HL-60 (cell line): ENCODE measurements at regions not wholly inside any gene's neighbourhood (a gene's known extent, or its start where the extent isn't known, plus 50 kb on each side); places are given as distances from the start of the nearest gene placed in this dataset.

Experiments
- DNase-seq, 2 experiments: peaks; one replicate each; pipeline ENCODE4 v3.0.0-alpha.2; 2010 to 2020; ENCODE audit warnings: low read depth in 1 of 2, low spot score in 1 of 2
- H3K27ac ChIP-seq: fragments of 250-450 bp; sonication (Bioruptor Pico); replicated peaks from 2 replicates; pipeline ENCODE4 v1.5.1; 2020; ENCODE audit warnings: mild to moderate bottlenecking, moderate library complexity
- H3K27me3 ChIP-seq: fragments of 250-450 bp; sonication (Bioruptor Pico); 2 replicates; pipeline ENCODE4 v1.5.1; 2021; ENCODE audit warnings: mild to moderate bottlenecking, moderate library complexity; ENCODE audit not compliant: insufficient read depth, poor library complexity, severe bottlenecking
- H3K4me3 ChIP-seq: replicated peaks from 2 replicates; pipeline ENCODE4 v1.5.1; 2011; ENCODE audit warnings: mild to moderate bottlenecking, control low read depth, low read length; ENCODE audit not compliant: insufficient read depth
- GABPA ChIP-seq: IDR thresholded peaks from 2 replicates; pipeline ENCODE4 v1.6.1; 2012; ENCODE audit warnings: low read depth
- POLR2AphosphoS5 ChIP-seq: IDR thresholded peaks from 2 replicates; pipeline ENCODE4 v1.6.1; 2012; ENCODE audit warnings: low read depth
- SPI1 ChIP-seq: IDR thresholded peaks from 2 replicates; pipeline ENCODE4 v1.6.1; 2012; ENCODE audit warnings: low read depth, mild to moderate bottlenecking, borderline replicate concordance
- TF ChIP-seq, protein P1 (sequence below): IDR thresholded peaks from 2 replicates; pipeline ENCODE4 v1.6.1; 2012; ENCODE audit warnings: low read depth; ENCODE audit not compliant: insufficient replicate concordance
- TF ChIP-seq, protein P2 (sequence below): IDR thresholded peaks from one replicate; pipeline ENCODE4 v1.5.1; 2011; ENCODE audit warnings: low read length, control low read depth, inconsistent platforms; ENCODE audit not compliant: insufficient read depth

DNA sequence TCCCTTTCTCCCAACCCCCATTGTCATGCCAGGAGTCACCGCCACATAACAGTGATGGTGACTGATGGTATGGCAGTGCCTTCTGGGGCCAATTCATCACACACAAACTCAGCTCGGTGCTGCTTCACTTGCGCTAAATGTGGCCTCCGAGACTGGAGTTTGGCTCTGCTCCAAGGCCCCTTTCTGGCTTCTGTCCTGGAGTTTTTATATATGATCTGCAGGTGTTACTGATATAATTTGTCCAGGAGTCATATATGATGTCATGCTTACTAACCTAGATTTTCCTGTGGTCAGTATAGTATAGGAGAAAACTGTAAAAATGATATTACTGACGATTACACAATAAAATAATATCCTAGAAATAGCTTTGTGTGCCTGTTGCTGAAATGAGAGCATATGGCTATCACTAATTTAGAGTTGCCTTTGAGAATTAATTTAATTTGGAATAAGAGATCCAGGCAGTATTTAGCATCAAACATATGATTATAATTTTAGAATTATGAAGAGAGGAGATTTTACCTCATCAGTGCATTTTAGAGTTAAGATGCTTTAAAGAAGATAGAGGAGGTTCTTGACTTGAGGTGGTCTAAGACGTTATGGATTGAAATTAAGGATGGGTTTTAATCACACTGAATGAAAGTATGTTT is 334.1 kb upstream of the CD180 start:
- TF ChIP-seq POLR2AphosphoS5 (no peak), GABPA (no peak), SPI1 (no peak)
- TF ChIP-seq, protein P1, sequence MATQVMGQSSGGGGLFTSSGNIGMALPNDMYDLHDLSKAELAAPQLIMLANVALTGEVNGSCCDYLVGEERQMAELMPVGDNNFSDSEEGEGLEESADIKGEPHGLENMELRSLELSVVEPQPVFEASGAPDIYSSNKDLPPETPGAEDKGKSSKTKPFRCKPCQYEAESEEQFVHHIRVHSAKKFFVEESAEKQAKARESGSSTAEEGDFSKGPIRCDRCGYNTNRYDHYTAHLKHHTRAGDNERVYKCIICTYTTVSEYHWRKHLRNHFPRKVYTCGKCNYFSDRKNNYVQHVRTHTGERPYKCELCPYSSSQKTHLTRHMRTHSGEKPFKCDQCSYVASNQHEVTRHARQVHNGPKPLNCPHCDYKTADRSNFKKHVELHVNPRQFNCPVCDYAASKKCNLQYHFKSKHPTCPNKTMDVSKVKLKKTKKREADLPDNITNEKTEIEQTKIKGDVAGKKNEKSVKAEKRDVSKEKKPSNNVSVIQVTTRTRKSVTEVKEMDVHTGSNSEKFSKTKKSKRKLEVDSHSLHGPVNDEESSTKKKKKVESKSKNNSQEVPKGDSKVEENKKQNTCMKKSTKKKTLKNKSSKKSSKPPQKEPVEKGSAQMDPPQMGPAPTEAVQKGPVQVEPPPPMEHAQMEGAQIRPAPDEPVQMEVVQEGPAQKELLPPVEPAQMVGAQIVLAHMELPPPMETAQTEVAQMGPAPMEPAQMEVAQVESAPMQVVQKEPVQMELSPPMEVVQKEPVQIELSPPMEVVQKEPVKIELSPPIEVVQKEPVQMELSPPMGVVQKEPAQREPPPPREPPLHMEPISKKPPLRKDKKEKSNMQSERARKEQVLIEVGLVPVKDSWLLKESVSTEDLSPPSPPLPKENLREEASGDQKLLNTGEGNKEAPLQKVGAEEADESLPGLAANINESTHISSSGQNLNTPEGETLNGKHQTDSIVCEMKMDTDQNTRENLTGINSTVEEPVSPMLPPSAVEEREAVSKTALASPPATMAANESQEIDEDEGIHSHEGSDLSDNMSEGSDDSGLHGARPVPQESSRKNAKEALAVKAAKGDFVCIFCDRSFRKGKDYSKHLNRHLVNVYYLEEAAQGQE, result no peak
- TF ChIP-seq, protein P2, sequence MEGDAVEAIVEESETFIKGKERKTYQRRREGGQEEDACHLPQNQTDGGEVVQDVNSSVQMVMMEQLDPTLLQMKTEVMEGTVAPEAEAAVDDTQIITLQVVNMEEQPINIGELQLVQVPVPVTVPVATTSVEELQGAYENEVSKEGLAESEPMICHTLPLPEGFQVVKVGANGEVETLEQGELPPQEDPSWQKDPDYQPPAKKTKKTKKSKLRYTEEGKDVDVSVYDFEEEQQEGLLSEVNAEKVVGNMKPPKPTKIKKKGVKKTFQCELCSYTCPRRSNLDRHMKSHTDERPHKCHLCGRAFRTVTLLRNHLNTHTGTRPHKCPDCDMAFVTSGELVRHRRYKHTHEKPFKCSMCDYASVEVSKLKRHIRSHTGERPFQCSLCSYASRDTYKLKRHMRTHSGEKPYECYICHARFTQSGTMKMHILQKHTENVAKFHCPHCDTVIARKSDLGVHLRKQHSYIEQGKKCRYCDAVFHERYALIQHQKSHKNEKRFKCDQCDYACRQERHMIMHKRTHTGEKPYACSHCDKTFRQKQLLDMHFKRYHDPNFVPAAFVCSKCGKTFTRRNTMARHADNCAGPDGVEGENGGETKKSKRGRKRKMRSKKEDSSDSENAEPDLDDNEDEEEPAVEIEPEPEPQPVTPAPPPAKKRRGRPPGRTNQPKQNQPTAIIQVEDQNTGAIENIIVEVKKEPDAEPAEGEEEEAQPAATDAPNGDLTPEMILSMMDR, result no peak
- H3K4me3 ChIP-seq, result no peak overlapping the region
- H3K27me3 ChIP-seq, result no peaks in the 10 kb centered on the region
- H3K27ac ChIP-seq, result no peak overlapping the region
- no peak for DNase-seq

DNA sequence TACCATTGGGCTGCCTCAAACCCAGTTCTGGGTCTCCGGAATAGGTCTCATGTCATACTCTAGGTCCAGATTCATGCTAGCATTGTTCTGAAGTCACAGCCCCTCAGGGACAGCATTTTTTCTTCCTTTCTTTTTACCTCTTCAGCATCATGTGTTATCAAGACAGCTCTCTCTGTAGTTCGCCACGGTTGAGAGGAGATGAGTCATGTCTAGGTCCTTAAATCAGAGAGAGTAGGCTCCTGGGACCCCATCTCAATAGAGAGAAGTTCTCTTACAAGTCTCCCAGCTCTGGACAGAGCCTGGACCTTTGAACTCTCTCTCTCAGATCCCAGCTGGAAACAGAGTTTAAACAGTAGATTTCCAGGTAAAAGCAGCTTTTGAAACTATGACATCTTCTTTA is 332.4 kb upstream of the CD180 start:
- no peak overlapping the region for H3K4me3 ChIP-seq
- no peak for DNase-seq
- no peak overlapping the region for H3K27ac ChIP-seq
- no peaks in the 10 kb centered on the region for H3K27me3 ChIP-seq
- TF ChIP-seq POLR2AphosphoS5 (no peak), SPI1 (no peak), GABPA (no peak)
- TF ChIP-seq, protein P2, result no peak
- TF ChIP-seq, protein P1, result no peak

DNA sequence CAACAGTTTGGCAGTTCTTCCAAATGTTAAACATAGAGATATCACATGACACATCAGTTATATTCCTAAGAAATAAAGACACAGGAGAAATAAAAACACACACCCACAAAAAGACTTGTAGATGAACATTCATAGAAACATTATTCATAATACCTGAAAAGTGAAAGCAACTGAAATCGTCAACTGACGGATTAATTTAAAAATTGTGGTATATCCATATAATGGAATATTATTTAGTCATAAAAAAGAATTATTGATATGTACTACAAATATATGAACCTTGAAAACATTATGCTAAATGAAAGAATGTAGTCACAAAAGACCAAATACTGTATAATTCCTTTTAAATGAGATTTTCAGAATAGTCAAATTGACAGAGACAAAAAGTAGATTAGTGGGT is 330.2 kb upstream of the CD180 start:
- DNase-seq, result no peak
- Histone ChIP-seq H3K27me3 (no peaks in the 10 kb centered on the region), H3K27ac (no peak overlapping the region), H3K4me3 (no peak overlapping the region)
- TF ChIP-seq, protein P2, result no peak
- TF ChIP-seq GABPA (no peak), SPI1 (no peak), POLR2AphosphoS5 (no peak)
- TF ChIP-seq, protein P1, result no peak
